ENCODE measurements at regions not wholly inside any gene's neighbourhood (a gene's known extent, or its start where the extent isn't known, plus 50 kb on each side); places are given as distances from the start of the nearest gene placed in this dataset.

DNA sequence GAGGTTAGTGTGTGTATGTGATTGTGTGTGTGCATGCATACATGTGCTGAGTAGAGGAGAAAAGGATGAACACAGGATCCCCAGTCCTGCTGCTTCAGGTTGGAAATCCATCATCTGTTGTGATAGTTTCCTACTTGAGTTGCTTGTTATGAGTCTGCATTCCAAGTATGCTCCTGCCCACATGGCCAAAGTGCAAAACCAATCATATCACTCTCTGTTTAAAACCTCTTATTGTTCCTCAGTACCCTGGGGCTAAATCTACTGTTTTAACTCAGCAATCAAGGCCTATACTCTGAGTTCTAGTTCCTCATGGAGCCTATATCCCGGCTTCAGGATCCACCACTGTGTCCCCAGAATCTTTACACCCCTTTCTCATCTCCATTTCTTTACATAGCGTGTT, 139.9 kb upstream of the TLE3 start:
- TF ChIP-seq POLR2A (IDR thresholded peaks at IDR 0.05) (no peak), CTCF (IDR thresholded peaks at IDR 0.05) (no peak)
